NCI-H2029 treated with DMSO at 0.1 percent for 48 hours (cell line): ENCODE measurements at regions not wholly inside any gene's neighbourhood (a gene's known extent, or its start where the extent isn't known, plus 50 kb on each side); places are given as distances from the start of the nearest gene placed in this dataset.
"Not testable (repeated sequence)": the region's sequence is repeated elsewhere in the genome, so short reads cannot be mapped to it uniquely, and the experiment has no call there.

Experiments
- DNase-seq: peaks from one replicate; lab custom pipeline; 2025; lab: John Stamatoyannopoulos, UW

- DNase-seq, result peak; percentile 12
Observed at GRCh38 chr4:22573198-22573597, 57.3 kb upstream of the ADGRA3 start.

- DNase-seq, result no peak
Observed at GRCh38 chr4:22573641-22574040, 57.8 kb upstream of the ADGRA3 start.

DNA sequence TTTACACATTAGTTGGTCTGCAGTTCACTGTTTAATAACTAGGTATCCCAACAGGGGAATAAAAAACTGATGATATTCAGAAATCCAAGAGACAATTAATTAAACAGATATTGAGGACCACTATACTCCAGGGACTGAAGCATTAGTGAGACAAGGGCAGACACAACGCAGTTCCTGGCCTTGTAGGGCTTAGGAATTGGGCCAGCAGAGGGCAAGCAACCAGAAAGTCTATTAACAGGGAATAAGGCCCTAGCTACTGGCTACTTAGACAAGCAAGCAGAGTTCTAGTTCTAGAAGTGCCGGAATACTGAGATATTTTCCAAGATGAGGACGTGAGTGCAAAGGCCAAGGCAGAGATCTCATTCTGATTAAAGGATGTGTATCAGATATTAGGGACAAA lies 58.6 kb upstream of the ADGRA3 start:
- DNase-seq, result no peak

GRCh38 chr4:22574880-22575279 lies 59.0 kb upstream of the ADGRA3 start:
- no peak for DNase-seq

DNA sequence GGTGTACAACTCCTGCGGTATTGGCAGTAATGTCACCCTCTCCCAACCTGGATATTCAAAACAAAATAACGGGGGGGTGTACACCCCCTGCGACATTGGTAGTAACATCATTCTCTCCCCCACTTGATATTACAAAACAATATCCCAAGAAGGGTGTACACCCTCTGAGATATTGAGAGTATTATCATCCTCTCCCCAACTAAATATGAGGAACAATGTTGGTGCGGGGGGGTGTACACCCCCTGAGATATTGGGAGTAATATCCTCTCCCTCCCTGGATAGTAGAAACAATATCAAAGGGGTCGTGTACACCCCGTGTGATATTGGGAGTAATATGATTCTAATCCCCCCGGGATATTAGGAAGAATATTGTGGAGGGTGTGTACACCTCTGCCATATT lies 71.4 kb upstream of the ADGRA3 start:
- no peak for DNase-seq

GRCh38 chr4:22593933-22594332 lies 78.1 kb upstream of the ADGRA3 start:
- DNase-seq, result no peak

GRCh38 chr4:22595684-22596083 lies 79.8 kb upstream of the ADGRA3 start:
- no peak for DNase-seq

GRCh38 chr4:22596409-22596808 lies 80.5 kb upstream of the ADGRA3 start:
- DNase-seq, result no peak

DNA sequence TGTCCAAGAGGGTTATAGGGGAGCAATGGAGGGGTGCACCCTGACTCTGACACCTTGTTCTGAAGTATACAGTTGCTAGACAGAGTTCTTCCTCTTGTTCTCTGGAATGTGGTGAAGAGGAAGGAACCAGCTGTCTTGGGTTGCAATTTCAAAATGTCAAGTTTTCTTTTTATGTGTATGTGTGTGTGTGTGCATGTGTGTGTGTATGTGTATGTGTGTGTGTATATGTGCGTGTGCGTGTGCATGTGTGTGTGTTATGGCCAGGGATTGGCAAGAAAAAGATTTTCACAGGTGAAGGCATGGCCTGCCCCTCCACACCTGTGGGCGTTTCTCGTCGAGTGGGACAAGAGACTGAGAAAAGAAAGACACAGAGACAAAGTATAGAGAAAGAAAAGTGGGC lies 81.6 kb upstream of the ADGRA3 start:
- no peak for DNase-seq

DNA sequence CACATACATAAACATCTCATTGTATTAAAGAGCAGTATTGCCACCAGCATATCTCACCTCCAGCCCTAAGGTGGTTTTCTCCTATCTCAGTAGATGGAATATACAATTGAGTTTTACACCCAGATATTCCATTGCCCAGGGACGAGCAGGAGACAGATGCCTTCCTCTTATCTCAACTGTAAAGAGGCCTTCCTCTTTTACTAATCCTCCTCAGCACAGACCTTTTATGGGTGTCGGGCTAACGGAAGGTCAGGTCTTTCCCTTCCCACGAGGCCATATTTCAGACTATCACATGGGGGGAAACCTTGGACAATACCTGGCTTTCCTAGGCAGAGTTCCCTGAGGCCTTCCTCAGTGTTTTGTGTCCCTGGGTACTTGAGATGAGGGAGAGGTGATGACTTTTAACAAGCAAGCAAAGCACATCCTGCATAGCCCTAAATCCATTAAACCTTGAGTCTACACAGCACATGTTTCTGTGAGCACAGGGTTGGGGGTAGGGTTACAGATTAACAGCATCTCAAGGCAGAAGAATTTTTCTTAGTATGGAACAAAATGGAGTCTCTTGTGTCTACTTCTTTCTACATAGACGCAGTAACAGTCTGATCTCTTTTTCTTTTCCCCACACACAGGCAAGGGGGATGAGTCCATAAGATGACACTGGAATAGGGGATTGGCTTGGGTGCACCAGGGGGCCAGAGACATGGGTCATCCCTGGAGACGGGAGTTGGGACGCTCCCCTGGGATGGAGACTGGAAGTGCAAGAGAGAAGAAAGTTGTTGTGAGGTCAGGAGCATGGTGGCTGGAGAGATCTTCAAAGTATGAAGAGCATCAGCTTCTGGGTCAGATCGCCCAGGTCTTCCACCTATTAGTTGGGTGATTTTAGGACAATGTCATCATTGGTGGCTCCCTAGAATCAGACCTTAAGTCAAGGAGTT lies 82.5 kb upstream of the ADGRA3 start:
- not testable (repeated sequence) for DNase-seq

- DNase-seq, result not testable (repeated sequence)
Observed at GRCh38 chr4:22599228-22599928, 83.5 kb upstream of the ADGRA3 start.

DNA sequence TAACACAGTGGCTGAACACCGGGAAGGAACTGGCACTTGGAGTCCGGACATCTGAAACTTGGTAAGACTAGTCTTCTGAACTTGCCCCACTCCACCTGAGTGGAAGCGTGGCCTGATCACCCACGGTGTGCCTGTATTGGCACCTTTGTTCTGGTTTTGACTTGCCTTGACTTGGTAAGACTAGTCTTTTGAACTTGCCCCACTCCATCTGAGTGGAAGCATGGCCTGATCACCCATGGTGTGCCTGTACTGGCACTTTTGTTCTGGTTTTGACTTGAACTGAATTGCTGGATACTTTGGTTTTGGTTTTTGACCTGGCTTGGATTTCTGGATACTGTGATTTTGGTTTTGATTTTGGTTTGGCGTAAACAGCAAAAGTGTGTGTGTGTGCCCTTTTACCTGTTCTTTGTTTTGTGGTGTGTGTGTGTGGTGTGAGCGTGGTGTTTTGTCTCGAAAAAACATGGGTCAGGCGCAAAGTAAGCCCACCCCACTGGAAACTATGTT lies 84.1 kb upstream of the ADGRA3 start:
- DNase-seq, result not testable (repeated sequence)

- not testable (repeated sequence) for DNase-seq
Observed at GRCh38 chr4:22601638-22602037, 85.8 kb upstream of the ADGRA3 start.

DNA sequence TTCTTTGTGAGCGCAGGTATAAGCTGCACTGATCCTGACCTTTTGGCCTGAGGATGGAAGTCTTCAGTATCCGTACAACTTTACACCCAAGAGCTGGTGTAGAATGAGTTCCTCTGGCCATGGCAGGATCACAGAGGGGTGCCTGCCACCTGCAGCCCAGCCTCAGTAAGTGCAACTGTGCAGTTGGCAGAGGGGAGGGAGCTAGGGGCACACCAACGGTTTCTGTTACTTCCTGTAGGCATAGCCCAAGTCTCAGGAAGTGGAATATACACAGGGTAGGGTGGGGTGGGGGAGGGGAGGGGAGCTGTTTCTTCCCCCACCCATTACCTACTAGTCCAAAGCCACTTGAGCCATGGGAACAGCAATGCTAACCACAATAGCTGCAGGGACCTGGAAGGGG lies 85.4 kb upstream of the GBA3 start:
- no peak for DNase-seq

DNA sequence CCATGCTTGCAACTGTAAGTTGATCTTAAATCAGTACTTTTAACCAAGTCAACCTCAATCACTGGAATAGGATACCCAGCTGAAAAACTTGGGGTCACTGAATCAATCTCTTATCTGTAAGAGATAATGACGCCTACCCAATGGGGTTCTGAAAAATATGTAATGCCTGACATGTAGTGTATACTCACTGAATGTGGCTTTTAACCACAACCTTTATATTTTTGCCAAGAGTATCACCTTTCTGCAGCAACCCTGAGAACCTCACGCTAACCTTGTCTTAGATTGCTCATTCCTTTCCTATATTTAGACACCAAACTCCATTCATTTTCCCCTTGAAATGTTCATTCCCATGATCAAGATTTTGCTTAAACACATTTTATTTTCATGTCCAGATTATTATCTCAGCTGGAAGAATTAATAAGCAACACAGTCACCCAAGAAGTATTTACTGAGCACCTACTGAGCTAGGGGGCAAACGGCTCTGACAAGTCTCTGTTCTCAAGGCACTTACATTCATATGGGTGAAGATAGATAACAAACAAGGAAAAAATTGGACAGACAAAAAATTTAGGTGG lies 82.7 kb upstream of the GBA3 start:
- not testable (repeated sequence) for DNase-seq

DNA sequence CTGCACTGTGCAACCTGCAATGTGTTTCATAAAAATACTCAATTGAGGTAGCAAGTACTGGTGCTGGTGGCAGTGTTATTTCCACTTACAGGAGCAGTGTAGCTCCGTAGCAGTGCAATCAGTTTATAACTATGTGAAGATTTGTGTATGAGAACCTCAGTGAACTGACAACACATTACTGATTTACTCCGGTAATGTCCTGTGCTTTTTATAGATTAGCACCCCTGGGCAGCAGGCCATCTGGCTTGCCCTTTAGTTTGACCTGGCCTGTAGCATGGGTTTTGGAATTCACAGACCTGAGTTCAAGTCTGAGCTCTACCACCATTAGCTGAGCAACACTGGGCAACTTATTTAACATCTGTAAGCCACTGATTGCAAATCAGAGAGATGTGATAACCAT lies 78.6 kb upstream of the GBA3 start:
- DNase-seq, result no peak

GRCh38 chr4:22616516-22616915 lies 76.2 kb upstream of the GBA3 start:
- no peak for DNase-seq

DNA sequence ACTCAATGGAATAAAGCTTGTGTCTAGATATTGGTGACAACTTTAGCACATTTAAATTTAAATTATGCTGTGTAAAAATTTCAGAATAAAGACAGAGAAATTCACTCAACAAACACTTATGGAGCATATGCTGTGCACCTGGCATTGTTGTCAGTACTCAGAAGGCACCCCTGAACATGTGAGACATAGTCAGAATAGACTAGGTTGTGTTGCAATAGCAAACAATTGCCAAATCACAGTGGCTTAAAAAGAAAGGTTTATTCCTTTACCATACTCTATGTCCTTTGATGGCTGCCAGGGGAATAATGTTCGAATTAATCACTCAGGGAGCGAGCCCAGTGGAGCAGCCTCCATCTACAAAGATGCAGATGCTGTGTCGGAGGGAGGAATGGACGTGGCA lies 72.6 kb upstream of the GBA3 start:
- not testable (repeated sequence) for DNase-seq

DNA sequence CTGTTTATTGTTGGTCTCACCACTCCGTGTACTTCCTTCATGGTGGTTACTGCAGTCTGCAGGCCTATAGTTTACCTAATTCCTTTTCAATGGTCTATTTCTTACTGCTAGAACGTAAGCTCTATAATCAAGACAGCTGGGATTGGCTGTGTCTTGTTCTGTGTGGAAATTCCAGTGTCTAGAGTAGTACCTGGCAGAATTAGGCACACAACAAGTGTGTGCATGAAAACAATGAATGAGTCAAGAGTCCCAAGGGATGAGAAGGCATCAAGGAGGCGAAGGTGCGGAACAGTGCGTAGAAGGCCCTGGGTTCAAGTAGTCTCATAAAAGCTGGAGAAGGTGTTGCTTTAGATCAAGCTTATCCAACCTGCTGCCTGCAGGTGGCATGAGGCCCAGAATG lies 70.8 kb upstream of the GBA3 start:
- DNase-seq, result not testable (repeated sequence)

- not testable (repeated sequence) for DNase-seq
Observed at GRCh38 chr4:22624002-22624401, 68.7 kb upstream of the GBA3 start.

DNA sequence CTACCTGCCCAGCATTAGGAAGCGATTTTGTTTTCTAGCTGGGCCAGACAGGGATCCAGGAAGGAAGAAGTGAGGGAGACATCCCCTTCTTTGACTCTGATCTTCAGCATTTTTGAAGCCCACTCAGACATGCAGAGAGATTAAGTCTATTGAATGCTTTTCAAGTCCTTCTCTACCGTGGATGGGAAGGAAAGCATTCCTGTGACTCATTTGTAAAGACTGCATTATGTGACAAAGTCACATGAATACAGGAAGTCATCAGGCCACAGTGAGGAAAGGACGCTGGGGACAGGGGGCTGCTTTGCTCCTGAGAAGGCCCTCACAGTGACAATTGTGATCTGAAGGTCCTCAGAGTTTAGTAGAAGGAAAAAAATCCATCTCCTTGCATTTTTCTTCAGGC lies 67.4 kb upstream of the GBA3 start:
- DNase-seq, result no peak

DNA sequence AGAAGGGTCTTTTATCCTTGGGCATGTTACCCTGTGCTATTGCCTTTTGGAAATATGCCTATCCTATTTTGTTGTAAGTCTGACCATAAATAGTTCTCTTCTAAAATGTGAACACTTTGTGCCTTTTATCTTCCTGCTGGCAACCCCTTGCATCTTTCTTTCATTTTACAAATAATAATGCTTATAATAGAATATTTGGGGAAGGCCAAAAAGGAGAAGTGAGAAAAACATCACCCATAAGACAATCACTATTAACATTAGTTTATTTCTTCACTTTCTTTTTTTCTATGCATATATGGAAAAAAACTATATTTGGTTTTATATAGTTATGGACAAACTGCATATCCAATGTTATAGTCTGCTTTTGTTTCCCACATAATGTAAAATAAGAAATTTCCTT lies 64.9 kb upstream of the GBA3 start:
- DNase-seq, result not testable (repeated sequence)
